ENCODE measurements at regions not wholly inside any gene's neighbourhood (a gene's known extent, or its start where the extent isn't known, plus 50 kb on each side); places are given as distances from the start of the nearest gene placed in this dataset.

DNA sequence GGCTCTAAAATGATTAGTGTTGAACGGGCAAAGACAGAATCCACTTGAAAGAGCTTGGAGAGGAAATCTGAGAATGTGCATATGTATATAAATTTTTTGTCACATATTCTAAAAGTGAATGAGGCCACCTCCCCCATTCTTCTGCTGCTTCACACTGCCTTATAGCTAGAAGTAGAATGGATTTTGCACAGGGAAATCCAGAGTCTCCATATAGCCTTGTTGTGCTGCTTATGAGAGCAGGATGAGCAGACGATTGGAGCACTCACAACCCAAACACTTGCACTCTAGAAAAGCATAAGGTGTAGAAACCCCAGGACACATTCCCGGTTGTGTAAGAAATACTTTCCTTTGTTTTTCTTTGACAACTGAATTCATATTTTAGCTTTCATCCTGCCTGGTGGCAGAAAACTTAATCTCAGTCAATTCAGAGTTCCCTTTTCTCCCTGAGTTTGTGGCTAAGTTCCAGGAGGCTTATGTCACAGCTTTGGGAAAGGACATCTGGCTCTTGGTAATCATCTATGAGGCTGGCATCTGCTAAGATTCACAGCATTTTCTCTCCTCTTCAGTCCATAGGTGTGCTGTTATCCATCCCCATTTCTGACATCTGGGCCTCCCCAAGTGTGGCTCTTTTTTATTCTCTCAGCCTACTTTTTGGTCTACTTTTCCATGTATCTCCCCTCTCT is 188.4 kb upstream of the PFN2 start (continued):
- TF ChIP-seq, protein P1, sequence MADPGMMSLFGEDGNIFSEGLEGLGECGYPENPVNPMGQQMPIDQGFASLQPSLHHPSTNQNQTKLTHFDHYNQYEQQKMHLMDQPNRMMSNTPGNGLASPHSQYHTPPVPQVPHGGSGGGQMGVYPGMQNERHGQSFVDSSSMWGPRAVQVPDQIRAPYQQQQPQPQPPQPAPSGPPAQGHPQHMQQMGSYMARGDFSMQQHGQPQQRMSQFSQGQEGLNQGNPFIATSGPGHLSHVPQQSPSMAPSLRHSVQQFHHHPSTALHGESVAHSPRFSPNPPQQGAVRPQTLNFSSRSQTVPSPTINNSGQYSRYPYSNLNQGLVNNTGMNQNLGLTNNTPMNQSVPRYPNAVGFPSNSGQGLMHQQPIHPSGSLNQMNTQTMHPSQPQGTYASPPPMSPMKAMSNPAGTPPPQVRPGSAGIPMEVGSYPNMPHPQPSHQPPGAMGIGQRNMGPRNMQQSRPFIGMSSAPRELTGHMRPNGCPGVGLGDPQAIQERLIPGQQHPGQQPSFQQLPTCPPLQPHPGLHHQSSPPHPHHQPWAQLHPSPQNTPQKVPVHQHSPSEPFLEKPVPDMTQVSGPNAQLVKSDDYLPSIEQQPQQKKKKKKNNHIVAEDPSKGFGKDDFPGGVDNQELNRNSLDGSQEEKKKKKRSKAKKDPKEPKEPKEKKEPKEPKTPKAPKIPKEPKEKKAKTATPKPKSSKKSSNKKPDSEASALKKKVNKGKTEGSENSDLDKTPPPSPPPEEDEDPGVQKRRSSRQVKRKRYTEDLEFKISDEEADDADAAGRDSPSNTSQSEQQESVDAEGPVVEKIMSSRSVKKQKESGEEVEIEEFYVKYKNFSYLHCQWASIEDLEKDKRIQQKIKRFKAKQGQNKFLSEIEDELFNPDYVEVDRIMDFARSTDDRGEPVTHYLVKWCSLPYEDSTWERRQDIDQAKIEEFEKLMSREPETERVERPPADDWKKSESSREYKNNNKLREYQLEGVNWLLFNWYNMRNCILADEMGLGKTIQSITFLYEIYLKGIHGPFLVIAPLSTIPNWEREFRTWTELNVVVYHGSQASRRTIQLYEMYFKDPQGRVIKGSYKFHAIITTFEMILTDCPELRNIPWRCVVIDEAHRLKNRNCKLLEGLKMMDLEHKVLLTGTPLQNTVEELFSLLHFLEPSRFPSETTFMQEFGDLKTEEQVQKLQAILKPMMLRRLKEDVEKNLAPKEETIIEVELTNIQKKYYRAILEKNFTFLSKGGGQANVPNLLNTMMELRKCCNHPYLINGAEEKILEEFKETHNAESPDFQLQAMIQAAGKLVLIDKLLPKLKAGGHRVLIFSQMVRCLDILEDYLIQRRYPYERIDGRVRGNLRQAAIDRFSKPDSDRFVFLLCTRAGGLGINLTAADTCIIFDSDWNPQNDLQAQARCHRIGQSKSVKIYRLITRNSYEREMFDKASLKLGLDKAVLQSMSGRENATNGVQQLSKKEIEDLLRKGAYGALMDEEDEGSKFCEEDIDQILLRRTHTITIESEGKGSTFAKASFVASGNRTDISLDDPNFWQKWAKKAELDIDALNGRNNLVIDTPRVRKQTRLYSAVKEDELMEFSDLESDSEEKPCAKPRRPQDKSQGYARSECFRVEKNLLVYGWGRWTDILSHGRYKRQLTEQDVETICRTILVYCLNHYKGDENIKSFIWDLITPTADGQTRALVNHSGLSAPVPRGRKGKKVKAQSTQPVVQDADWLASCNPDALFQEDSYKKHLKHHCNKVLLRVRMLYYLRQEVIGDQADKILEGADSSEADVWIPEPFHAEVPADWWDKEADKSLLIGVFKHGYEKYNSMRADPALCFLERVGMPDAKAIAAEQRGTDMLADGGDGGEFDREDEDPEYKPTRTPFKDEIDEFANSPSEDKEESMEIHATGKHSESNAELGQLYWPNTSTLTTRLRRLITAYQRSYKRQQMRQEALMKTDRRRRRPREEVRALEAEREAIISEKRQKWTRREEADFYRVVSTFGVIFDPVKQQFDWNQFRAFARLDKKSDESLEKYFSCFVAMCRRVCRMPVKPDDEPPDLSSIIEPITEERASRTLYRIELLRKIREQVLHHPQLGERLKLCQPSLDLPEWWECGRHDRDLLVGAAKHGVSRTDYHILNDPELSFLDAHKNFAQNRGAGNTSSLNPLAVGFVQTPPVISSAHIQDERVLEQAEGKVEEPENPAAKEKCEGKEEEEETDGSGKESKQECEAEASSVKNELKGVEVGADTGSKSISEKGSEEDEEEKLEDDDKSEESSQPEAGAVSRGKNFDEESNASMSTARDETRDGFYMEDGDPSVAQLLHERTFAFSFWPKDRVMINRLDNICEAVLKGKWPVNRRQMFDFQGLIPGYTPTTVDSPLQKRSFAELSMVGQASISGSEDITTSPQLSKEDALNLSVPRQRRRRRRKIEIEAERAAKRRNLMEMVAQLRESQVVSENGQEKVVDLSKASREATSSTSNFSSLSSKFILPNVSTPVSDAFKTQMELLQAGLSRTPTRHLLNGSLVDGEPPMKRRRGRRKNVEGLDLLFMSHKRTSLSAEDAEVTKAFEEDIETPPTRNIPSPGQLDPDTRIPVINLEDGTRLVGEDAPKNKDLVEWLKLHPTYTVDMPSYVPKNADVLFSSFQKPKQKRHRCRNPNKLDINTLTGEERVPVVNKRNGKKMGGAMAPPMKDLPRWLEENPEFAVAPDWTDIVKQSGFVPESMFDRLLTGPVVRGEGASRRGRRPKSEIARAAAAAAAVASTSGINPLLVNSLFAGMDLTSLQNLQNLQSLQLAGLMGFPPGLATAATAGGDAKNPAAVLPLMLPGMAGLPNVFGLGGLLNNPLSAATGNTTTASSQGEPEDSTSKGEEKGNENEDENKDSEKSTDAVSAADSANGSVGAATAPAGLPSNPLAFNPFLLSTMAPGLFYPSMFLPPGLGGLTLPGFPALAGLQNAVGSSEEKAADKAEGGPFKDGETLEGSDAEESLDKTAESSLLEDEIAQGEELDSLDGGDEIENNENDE (IDR thresholded peaks at IDR 0.05; ENCODE audit: insufficient replicate concordance, low read length): no peak
- no peak for TF ChIP-seq BRCA1 (IDR thresholded peaks at IDR 0.05; ENCODE audit: low read depth, low read length)
- no peak for TF ChIP-seq CREB1 (IDR thresholded peaks at IDR 0.05)
